Right ventricle myocardium inferior (tissue), 1 donor: ENCODE measurements at regions not wholly inside any gene's neighbourhood (a gene's known extent, or its start where the extent isn't known, plus 50 kb on each side); places are given as distances from the start of the nearest gene placed in this dataset.

ENCODE experiments used
- ATAC-seq: fragments of 200-7000 bp; cut with Tn5 transposase; one replicate; pipeline ENCODE4 v1.9.1; 2020; ENCODE audit warnings: mild to moderate bottlenecking, moderate library complexity
- DNase-seq: peaks from one replicate; pipeline ENCODE4 v3.0.0; 2021; ENCODE audit errors: missing footprints
- intact Hi-C: fragments of 100-400 bp; cut with DNase I; formaldehyde crosslinking; loops from one replicate; pipeline ENCODE4 v1.11.0; 2022
- donor health status: DM: no; HTN: yes; CAD: no; lungs with severe emphysema.

DNA sequence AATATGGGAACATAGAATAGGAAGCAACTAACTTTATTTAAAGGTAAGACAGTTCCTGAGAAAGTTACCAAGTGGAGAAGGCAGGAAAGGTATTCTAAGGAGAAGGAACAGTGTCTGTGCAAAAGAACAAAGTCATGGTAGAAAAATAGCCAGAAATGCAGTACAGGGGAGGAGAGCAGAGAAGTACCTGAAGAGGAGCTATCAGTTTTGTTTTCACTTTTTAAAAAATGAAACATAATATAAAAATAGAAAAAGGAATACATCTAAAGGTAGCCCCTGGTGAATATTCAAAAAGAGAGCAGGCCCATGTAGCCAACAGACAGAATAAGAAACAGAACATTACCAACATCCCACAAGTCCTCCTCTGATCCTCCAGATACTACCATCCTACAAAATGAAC, 408.7 kb downstream of the ADAMTS20 start:
- no peak for DNase-seq
- ATAC-seq: no peak
- intact Hi-C loops: no loop called here

GRCh38 chr12:43132291-43132690, 419.7 kb downstream of the ADAMTS20 start:
- no peak for DNase-seq
- intact Hi-C loops: no loop called here
- no peak for ATAC-seq

DNA sequence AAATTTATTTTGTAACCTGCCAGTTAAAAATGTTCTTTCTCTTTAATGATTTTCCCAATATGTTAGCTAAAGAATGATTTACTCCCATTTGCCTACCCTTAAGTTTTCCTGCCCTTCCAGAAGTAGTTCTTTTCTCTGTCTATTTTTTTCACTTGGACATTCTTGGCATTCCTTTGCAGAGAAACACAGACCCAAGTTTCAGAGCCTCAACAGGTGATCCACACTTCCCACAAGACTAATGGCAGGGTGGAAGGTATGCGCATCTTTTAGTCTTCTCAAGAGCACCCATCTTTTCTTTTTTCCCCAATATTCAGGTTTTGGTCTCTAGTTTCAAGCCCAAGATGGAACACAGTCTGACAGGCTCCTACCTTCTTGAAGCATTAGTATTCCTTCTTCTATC, 420.7 kb downstream of the ADAMTS20 start:
- DNase-seq (no peak), ATAC-seq (no peak)
- intact Hi-C loops: no loop called here

DNA sequence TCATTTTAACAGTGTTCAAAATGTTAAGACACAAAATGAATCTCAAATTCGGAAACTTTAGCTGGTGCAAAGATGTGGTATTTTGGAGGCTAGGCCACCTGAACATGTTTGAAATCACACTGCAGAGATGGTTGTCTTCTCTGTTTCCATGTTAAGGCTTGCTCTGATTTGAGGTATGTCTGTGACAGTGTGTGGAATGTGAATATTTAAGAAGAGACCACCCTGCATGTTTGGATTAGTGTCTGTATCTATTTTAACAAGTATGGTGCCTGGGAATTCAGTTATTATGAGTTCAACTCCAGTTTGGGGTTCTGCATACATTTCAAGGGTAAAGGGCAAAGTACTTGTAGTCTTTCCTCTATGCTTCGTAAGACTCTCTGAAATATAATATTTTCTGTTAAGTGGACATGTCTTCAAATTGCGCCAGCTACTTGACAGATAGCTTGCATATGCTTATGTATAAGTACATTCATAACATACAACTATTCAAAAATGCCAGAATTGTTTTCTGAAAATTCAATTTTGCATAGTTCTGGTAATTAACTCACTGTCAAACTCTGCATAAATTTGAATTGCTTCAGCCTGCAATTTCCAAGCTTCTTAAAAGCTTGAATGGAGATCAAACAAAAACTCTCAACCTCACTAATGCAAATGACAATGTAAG, 424.0 kb downstream of the ADAMTS20 start:
- ATAC-seq (no peak), DNase-seq (no peak)
- intact Hi-C loops: no loop called here

GRCh38 chr12:43126652-43127375, 425.2 kb downstream of the ADAMTS20 start:
- intact Hi-C loops: no loop called here
- DNase-seq (no peak), ATAC-seq (no peak)

DNA sequence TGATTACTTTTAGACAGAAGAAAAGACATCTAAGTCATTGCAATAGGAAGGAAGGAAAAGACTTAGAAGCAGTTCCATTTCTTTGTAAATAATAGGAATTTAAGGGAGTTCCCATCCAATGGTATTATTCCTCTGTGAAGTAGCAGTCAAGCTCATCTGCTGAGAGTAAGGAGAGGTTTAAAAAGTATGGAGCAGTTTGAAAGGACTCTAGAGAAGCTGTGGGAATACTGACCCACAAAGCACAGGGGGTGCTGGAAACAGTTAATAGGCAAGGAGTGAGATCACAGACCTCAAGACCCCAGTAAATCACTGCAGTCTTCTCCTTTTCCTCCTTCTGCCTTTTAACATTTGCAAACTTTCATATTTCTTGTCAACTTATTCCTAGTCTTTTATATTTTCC, 428.5 kb downstream of the ADAMTS20 start:
- ATAC-seq: no peak
- intact Hi-C loops: no loop called here
- no peak for DNase-seq

- intact Hi-C loops: no loop called here
- ATAC-seq: no peak
- DNase-seq: no peak
Observed at GRCh38 chr12:43120150-43120549, 431.9 kb downstream of the ADAMTS20 start.

- DNase-seq: no peak
- intact Hi-C loops: no loop called here
- ATAC-seq: no peak
Observed at GRCh38 chr12:43118881-43119280, 433.1 kb downstream of the ADAMTS20 start.

- no peak for ATAC-seq
- DNase-seq: no peak
- intact Hi-C loops: no loop called here
Observed at GRCh38 chr12:43118234-43118633, 433.8 kb downstream of the ADAMTS20 start.

GRCh38 chr12:43117226-43117930, 434.6 kb downstream of the ADAMTS20 start:
- no peak for DNase-seq
- intact Hi-C loops: no loop called here
- no peak for ATAC-seq

GRCh38 chr12:43115441-43116160, 436.4 kb downstream of the ADAMTS20 start:
- no peak for DNase-seq
- no peak for ATAC-seq
- intact Hi-C loops: no loop called here

DNA sequence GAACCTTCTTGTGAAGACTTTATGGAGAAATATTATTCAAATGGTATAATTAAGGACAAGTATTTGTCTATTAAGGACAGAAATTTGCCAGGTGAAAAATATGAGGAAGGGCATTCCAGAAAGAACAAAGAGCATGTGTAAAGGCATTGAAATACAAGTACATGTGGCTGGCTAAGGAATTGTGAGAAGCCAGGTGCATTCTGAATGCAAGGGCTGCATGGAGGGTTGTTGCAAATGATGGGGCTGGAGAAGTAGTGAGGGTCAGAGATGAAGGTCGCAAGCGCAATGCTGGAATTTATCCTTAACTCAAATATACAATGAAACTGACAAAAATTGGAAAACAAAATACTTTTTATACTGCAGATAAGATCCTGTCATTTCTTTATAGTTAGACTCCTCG, 437.7 kb downstream of the ADAMTS20 start:
- no peak for DNase-seq
- ATAC-seq: no peak
- intact Hi-C loops: no loop called here

DNA sequence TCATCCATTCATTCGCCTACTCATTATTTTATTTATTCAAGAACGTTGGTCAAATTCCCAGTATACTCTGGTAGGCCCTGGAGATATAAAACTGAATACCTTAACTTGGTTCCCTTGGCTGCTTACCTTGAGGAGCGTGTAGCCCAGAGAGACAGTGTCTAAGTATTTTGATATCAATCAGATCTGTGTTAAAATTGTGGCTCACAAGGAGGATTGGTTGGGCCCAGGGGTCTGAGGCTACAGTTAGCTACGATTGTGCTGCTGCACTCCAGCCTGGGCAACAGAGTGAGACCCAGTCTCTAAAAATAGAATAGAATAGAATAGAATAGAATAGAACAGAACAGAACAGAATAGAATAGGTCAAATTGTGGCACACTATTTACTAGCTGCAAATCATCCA, 438.4 kb downstream of the ADAMTS20 start:
- intact Hi-C loops: no loop called here
- DNase-seq (no peak), ATAC-seq (no peak)

GRCh38 chr12:43113135-43113534, 438.9 kb downstream of the ADAMTS20 start:
- no peak for ATAC-seq
- intact Hi-C loops: no loop called here
- DNase-seq: no peak

GRCh38 chr12:43112101-43112920, 439.7 kb downstream of the ADAMTS20 start:
- ATAC-seq (no peak), DNase-seq (no peak)
- intact Hi-C loops: no loop called here

GRCh38 chr12:43111608-43112007, 440.4 kb downstream of the ADAMTS20 start:
- no peak for DNase-seq
- ATAC-seq: no peak
- intact Hi-C loops: no loop called here

- intact Hi-C loops: no loop called here
- ATAC-seq (no peak), DNase-seq (no peak)
Observed at GRCh38 chr12:43109631-43110345, 442.2 kb downstream of the ADAMTS20 start.

DNA sequence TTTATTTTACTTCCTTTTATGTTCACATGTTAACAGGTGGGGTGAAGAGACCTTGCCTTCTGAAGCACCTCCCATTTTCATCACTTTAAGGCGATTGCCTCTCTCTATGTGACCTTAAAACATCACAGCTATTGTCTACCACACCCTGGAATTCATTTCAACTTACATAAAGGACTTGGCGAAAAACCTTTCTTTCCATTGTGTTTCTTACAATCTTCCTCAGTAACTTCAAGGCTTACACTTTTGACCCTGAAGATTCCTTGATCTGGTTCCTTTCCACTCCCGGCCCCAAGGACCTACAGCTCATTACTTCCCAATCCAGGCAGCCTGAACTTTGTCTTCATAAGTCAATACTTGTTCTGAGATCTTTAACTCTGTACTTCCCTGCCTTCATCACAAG, 443.3 kb downstream of the ADAMTS20 start:
- intact Hi-C loops: no loop called here
- ATAC-seq: no peak
- no peak for DNase-seq
